ENCODE measurements at regions not wholly inside any gene's neighbourhood (a gene's known extent, or its start where the extent isn't known, plus 50 kb on each side); places are given as distances from the start of the nearest gene placed in this dataset.
A peak's percentile ranks its signal among the peaks of the same experiment; 100 is the strongest.
"Not testable (repeated sequence)": the region's sequence is repeated elsewhere in the genome, so short reads cannot be mapped to it uniquely, and the experiment has no call there.

DNA sequence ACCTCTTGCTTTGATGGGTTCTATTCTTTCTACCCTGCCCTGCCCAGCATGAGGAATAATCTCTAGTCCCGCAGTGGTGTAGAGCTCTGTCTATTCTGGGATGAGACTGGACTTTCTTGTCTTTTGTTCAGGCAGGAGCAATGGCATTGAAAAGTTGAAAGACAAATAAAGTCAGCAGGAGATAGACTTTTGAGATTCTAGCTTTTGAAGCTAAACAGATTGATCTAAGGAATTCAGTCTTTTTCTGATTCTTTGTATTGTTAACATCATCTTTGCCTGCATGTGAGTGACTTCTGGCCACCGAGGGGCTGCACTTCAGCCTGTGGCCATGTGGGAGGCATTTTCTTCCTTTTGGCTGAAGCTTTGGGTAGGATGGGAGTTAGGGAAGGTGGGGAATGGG, 132.4 kb downstream of the MRPL57 start:
- Histone ChIP-seq H3K4me2 (no peak overlapping the region), H4K20me1 (ENCODE audit: insufficient read depth) (no peaks in the 10 kb centered on the region), H3K4me3 (IDR thresholded peaks at IDR 0.05; ENCODE audit: insufficient read depth, low read depth, low read length) (no peak overlapping the region), H3K27me3 (ENCODE audit: insufficient read depth, low read depth) (no peaks in the 10 kb centered on the region), H3K79me2 (ENCODE audit: insufficient read depth, low read depth) (no peaks in the 10 kb centered on the region), H3K9ac (no peak overlapping the region), H3K36me3 (ENCODE audit: insufficient read depth) (no peaks in the 10 kb centered on the region), H3K4me1 (ENCODE audit: low read depth, poor library complexity, severe bottlenecking) (no peaks in the 10 kb centered on the region), H2AFZ (ENCODE audit: low read depth) (no peak overlapping the region), H3K27ac (no peak overlapping the region)
- TF ChIP-seq CTCF (conservative IDR thresholded peaks at IDR 0.05; ENCODE audit: low read depth, low read length): no peak

GRCh38 chr13:21309542-21310172, 133.2 kb downstream of the MRPL57 start:
- H3K36me3 ChIP-seq (ENCODE audit: insufficient read depth): no peaks in the 10 kb centered on the region
- H3K27ac ChIP-seq: no peak overlapping the region
- no peaks in the 10 kb centered on the region for H3K27me3 ChIP-seq (ENCODE audit: insufficient read depth, low read depth)
- H2AFZ ChIP-seq (ENCODE audit: low read depth): no peak overlapping the region
- H3K9ac ChIP-seq: no peak overlapping the region
- H3K4me1 ChIP-seq (ENCODE audit: low read depth, poor library complexity, severe bottlenecking): peaks cover 7% of the 10 kb centered on the region
- no peaks in the 10 kb centered on the region for H3K79me2 ChIP-seq (ENCODE audit: insufficient read depth, low read depth)
- TF ChIP-seq CTCF (conservative IDR thresholded peaks at IDR 0.05; ENCODE audit: low read depth, low read length): no peak
- H3K4me3 ChIP-seq (IDR thresholded peaks at IDR 0.05; ENCODE audit: insufficient read depth, low read depth, low read length): no peak overlapping the region
- H4K20me1 ChIP-seq (ENCODE audit: insufficient read depth): no peaks in the 10 kb centered on the region
- H3K4me2 ChIP-seq: no peak overlapping the region

DNA sequence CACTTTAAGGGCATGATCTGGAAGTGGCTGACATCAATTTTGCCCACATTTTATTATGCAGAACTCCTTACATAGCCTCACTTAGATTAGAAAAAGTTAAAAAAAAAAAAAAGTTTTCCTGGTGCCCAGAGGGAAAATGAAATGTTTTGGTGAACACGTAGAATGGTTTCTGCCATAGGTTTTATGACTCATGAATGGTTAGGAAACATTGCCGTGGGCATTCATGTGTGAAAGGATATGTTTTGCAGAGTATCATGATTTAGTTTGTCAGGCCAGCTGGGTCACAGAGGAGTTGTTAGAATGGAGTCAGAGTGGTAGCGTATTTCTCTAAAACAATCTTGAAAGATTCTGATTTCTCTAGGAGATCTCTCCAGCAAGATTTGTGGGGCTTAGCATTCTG, 133.8 kb downstream of the MRPL57 start:
- Histone ChIP-seq H3K27ac (no peak overlapping the region), H4K20me1 (ENCODE audit: insufficient read depth) (no peaks in the 10 kb centered on the region), H3K4me1 (ENCODE audit: low read depth, poor library complexity, severe bottlenecking) (peaks cover 13% of the 10 kb centered on the region), H3K27me3 (ENCODE audit: insufficient read depth, low read depth) (no peaks in the 10 kb centered on the region), H3K79me2 (ENCODE audit: insufficient read depth, low read depth) (no peaks in the 10 kb centered on the region), H3K36me3 (ENCODE audit: insufficient read depth) (no peaks in the 10 kb centered on the region), H3K4me3 (IDR thresholded peaks at IDR 0.05; ENCODE audit: insufficient read depth, low read depth, low read length) (no peak overlapping the region), H3K9ac (no peak overlapping the region), H3K4me2 (no peak overlapping the region), H2AFZ (ENCODE audit: low read depth) (no peak overlapping the region)
- TF ChIP-seq CTCF (conservative IDR thresholded peaks at IDR 0.05; ENCODE audit: low read depth, low read length): no peak

DNA sequence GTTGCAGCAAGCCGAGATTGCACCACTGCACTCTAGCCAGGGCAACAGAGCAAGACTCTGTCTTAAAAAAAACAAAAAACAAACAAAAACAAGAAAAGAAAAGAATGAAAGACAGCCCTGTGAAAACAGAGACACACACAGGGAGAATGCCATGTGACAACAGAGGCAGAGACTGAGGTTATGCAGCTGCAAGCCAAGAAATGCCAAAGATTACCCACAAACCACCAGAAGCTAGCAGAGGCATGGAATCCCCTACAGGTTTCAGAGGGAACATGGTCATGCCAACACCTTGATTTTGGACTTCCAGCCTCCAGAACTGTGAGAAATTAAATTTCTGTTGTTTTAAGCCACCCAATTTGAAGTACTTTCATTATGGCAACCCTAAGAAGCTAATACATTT, 138.5 kb downstream of the MRPL57 start:
- H3K36me3 ChIP-seq (ENCODE audit: insufficient read depth); H3K79me2 ChIP-seq (ENCODE audit: insufficient read depth, low read depth); H3K27me3 ChIP-seq (ENCODE audit: insufficient read depth, low read depth); H3K9ac ChIP-seq; H3K4me3 ChIP-seq (IDR thresholded peaks at IDR 0.05; ENCODE audit: insufficient read depth, low read depth, low read length); H4K20me1 ChIP-seq (ENCODE audit: insufficient read depth): not testable (repeated sequence)
- H3K4me1 ChIP-seq (ENCODE audit: low read depth, poor library complexity, severe bottlenecking): peaks cover 35% of the 10 kb centered on the region
- peak overlapping the region; percentile 42; the same call in 1 of the 2 replicates for H3K4me2 ChIP-seq
- H2AFZ ChIP-seq (ENCODE audit: low read depth): peak overlapping the region; percentile 14; the same call in 1 of the 2 replicates
- H3K27ac ChIP-seq: peak overlapping the region; percentile 62

GRCh38 chr13:21316376-21316775, 139.9 kb downstream of the MRPL57 start:
- no peaks in the 10 kb centered on the region for H3K79me2 ChIP-seq (ENCODE audit: insufficient read depth, low read depth)
- no peaks in the 10 kb centered on the region for H4K20me1 ChIP-seq (ENCODE audit: insufficient read depth)
- H2AFZ ChIP-seq (ENCODE audit: low read depth): no peak overlapping the region
- peaks cover 35% of the 10 kb centered on the region for H3K4me1 ChIP-seq (ENCODE audit: low read depth, poor library complexity, severe bottlenecking)
- H3K27ac ChIP-seq: no peak overlapping the region; the same call in 1 of the 2 replicates
- H3K36me3 ChIP-seq (ENCODE audit: insufficient read depth): no peaks in the 10 kb centered on the region
- no peak overlapping the region for H3K4me3 ChIP-seq (IDR thresholded peaks at IDR 0.05; ENCODE audit: insufficient read depth, low read depth, low read length)
- no peak overlapping the region for H3K9ac ChIP-seq
- H3K4me2 ChIP-seq: peak overlapping the region; percentile 15; the same call in 1 of the 2 replicates
- no peak for TF ChIP-seq CTCF (conservative IDR thresholded peaks at IDR 0.05; ENCODE audit: low read depth, low read length)
- H3K27me3 ChIP-seq (ENCODE audit: insufficient read depth, low read depth): no peaks in the 10 kb centered on the region
